Ectodermal cell (in vitro differentiated cells): ENCODE measurements at regions not wholly inside any gene's neighbourhood (a gene's known extent, or its start where the extent isn't known, plus 50 kb on each side); places are given as distances from the start of the nearest gene placed in this dataset.
"Not testable (repeated sequence)": the region's sequence is repeated elsewhere in the genome, so short reads cannot be mapped to it uniquely, and the experiment has no call there.

Experiments
- H3K27ac ChIP-seq: 2 replicates; pipeline ENCODE4 v1.7.0; 2013; ENCODE audit warnings: mild to moderate bottlenecking, low read depth, low read length; ENCODE audit not compliant: insufficient read depth, poor library complexity, severe bottlenecking
- H3K27me3 ChIP-seq: 2 replicates; pipeline ENCODE4 v1.7.0; 2013; ENCODE audit warnings: mild to moderate bottlenecking, low read length; ENCODE audit not compliant: insufficient read depth, control insufficient read depth, poor library complexity, severe bottlenecking
- H3K36me3 ChIP-seq: one replicate; pipeline ENCODE4 v1.7.0; 2013; ENCODE audit warnings: low read length; ENCODE audit not compliant: control insufficient read depth, insufficient read depth
- H3K4me1 ChIP-seq: one replicate; pipeline ENCODE4 v1.7.0; 2013; ENCODE audit warnings: low read length; ENCODE audit not compliant: control insufficient read depth, insufficient read depth
- H3K4me3 ChIP-seq: 2 replicates; pipeline ENCODE4 v1.7.0; 2013; ENCODE audit warnings: low read depth, low read length, control low read depth; ENCODE audit not compliant: insufficient read depth
- H3K9me3 ChIP-seq: 2 replicates; pipeline ENCODE4 v1.7.0; 2013; ENCODE audit warnings: mild to moderate bottlenecking, low read length, moderate library complexity; ENCODE audit not compliant: control insufficient read depth
- WGBS, 2 experiments: methylation state at CpG; one replicate each; pipeline ENCODE4 v1.1.7; 2013; ENCODE audit warnings: missing lambda C conversion rate in 2 of 2; 5-methylcytosine and 5-hydroxymethylcytosine counted together

- no peaks in the 10 kb centered on the region for H3K27me3 ChIP-seq
- H3K36me3 ChIP-seq = no peaks in the 10 kb centered on the region
- H3K4me1 ChIP-seq = peaks cover under 1% of the 10 kb centered on the region
- H3K27ac ChIP-seq = no peak overlapping the region
- WGBS, 2 experiments = 89% methylated on average over 15 of the region's 15 CpGs
- H3K4me3 ChIP-seq = no peak overlapping the region
- no peaks in the 10 kb centered on the region for H3K9me3 ChIP-seq
These were observed 127.3 kb upstream of the CCND2 start for GRCh38 chr12:4145990-4146859.

DNA sequence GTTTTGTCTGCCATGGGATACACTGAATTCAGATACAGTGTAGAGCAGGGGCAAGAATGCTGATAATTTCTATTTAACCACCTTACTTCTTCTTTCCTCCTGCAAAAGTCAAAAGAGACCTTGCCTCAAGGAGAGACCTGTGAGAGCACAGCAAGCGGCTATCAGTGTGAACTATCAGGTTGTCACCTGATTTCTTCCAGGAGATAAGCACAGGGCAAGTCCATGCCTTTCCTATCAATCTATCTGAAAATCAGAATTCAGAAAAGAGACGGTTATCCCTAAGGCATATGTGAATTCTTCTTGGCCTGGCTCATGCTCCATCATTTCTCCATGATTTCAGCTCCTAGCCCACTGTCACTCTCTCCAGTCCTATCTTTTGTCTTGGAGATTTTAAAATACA, 128.9 kb upstream of the CCND2 start:
- H3K36me3 ChIP-seq = no peaks in the 10 kb centered on the region
- 91 to 95% methylated on average over 2 of the region's 2 CpGs for WGBS, 2 experiments
- no peak overlapping the region for H3K27ac ChIP-seq
- no peak overlapping the region for H3K4me3 ChIP-seq
- no peaks in the 10 kb centered on the region for H3K27me3 ChIP-seq
- no peaks in the 10 kb centered on the region for H3K9me3 ChIP-seq
- H3K4me1 ChIP-seq = peaks cover 12% of the 10 kb centered on the region

DNA sequence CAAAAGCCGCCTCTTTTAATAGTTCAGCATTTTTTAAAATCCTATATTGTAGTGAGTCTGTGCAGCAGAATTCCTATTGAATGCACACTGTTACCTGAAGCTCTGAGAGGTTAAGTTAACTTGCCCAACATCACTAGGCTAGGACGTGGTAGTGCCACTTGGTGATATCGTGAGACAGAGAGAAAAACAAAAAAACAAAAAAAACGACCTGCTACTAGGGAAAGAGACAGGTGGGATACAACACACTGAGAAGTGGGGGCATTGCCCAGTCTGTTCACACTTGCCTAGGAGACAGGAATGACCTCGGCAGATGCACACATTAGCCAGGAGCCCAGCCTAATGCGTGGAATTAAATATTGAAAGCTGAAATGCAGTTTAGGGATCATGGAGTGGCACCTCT, 129.7 kb upstream of the CCND2 start:
- Histone ChIP-seq H3K36me3 (no peaks in the 10 kb centered on the region), H3K9me3 (no peaks in the 10 kb centered on the region), H3K27ac (no peak overlapping the region), H3K4me1 (peaks cover 12% of the 10 kb centered on the region), H3K27me3 (no peaks in the 10 kb centered on the region), H3K4me3 (no peak overlapping the region)
- 90 to 93% methylated on average over 5 to 6 of the region's 6 CpGs for WGBS, 2 experiments

DNA sequence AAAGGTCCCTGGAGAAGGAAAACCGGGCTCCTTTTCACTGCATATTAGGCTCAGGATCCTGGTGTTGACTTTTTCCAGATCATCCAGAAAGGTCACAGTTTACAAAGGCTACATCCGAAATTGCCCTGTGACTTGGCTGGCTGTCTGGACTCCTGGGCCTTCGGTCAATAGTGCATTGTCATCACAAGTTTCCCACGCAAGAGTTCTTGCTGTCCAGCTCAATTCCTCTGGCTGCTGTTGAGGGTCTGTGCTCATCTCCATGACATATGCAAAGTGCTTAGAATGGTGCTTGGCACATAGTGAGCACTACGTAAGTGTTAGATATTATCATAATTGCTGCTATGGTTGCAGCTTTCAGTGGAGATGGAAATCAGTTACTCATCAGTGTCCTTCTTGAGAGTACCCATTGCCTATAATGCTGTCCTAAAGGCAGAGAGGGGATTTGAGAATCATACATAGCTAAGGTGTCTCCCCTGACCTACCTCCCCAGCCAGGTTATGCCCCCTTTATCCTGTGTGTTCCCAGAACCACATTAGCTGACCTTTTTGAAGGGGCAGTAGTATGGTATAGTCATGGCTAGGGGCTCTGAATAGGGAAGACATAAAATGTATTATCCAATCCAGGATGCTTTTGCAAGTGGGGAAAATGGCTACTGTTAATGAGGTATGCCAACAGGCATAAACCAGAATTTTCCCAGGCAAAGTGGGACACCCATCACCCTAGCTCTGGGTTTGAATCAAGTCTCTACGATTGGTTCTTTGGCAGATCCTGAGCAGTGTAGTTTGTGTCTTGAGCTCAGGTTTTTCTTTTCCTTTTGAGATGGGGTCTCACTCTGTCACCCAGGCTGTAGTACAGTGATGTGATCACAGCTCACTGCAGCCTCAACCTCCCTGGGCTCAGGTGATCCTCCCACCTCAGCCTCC, 132.0 kb upstream of the CCND2 start:
- Histone ChIP-seq H3K4me3 (no peak overlapping the region), H3K4me1 (peaks cover 21% of the 10 kb centered on the region), H3K36me3 (no peaks in the 10 kb centered on the region), H3K27ac (no peak overlapping the region), H3K9me3 (no peaks in the 10 kb centered on the region), H3K27me3 (no peaks in the 10 kb centered on the region)
- WGBS, 2 experiments = 88 to 89% methylated on average over 6 of the region's 6 CpGs

DNA sequence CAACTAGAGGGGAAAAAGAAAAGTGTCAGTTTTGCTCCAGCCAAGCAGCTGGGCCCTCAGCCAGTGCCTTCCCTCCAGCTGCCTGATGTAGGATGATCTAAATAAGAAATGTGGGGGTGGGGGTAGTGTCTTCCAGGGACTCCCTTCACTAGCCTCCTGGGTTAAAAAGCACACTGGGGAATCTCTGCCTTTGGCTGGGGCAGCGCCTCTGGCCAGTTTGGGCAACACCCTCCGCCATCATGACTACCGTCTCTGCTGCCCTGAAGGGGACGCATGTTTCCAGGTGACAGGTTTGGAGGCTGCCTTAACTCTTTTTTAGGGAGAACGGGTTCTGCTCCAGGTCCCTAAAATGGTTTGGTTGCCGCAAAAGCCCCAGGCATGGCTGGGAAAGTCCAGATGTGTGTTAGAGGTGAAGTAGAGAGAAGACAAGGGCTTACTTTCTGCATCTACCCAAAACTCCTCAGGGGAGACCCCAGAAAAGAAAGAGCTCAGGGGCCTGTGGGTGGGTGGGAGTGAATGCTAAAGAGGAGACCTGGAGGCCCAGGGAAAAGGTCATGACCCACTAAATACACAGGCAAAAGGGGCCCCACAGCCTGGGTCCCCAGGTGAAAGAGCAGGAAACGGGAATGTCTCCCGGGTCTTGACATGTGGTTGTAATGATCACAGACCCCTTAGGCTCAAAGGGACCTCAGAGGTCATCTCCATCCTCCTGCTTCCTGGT, 132.8 kb upstream of the CCND2 start:
- Histone ChIP-seq H3K36me3 (no peaks in the 10 kb centered on the region), H3K27ac (no peak overlapping the region)
- WGBS, 2 experiments = 82 to 85% methylated on average over 8 of the region's 8 CpGs

DNA sequence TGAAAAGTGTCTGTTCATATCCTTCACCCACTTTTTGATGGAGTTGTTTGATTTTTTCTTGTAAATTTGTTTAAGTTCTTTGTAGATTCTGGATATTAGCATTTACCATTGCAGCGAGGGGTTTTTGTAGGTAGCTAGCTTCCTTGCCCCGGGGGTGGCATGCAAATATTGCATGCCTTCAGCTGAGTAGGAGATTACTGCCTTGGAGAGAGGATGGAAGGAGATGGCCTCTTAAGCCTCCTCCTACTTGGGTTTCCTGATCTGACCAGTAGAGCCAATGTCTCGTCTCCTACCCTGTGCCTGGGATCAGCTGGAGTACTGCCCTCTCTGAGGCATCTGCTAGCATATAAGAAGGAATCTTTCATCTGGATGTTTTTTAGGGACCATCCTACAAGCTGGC, 134.4 kb upstream of the CCND2 start:
- WGBS, 2 experiments = 75 to 76% methylated on average over 3 of the region's 3 CpGs
- no peaks in the 10 kb centered on the region for H3K9me3 ChIP-seq
- no peak overlapping the region for H3K27ac ChIP-seq
- no peaks in the 10 kb centered on the region for H3K36me3 ChIP-seq
- no peak overlapping the region for H3K4me3 ChIP-seq
- peaks cover 33% of the 10 kb centered on the region for H3K4me1 ChIP-seq
- no peaks in the 10 kb centered on the region for H3K27me3 ChIP-seq

More for the DNA sequence above, 132.8 kb upstream of the CCND2 start:
- no peaks in the 10 kb centered on the region for H3K27me3 ChIP-seq
- H3K9me3 ChIP-seq = no peaks in the 10 kb centered on the region
- peaks cover 27% of the 10 kb centered on the region for H3K4me1 ChIP-seq
- H3K4me3 ChIP-seq = no peak overlapping the region

GRCh38 chr12:4138532-4138931, 135.0 kb upstream of the CCND2 start:
- not testable (repeated sequence) for H3K27ac ChIP-seq, H3K9me3 ChIP-seq, H3K36me3 ChIP-seq, H3K27me3 ChIP-seq, H3K4me3 ChIP-seq
- peaks cover 39% of the 10 kb centered on the region for H3K4me1 ChIP-seq
- WGBS, 2 experiments = 93 to 97% methylated on average over 3 of the region's 3 CpGs

DNA sequence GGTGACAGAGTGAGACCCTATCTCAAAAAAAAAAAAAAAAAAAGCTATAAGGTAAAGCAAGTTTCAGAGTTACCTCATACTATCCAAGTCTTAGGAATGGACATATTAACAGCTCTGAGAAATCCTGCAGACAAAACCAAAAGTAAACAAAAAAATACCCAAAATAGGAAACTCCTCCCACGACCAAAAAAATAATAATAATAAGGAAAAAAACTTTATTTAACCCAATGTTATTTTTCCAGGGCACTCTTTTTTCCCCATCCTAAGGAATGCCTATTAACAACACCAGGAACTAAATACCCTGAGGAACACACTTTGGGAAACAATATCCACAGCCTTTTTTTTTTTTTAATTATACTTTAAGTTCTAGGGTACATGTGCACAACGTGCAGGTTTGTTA, 135.5 kb upstream of the CCND2 start:
- Histone ChIP-seq H3K4me3 (no peak overlapping the region), H3K27ac (no peak overlapping the region), H3K4me1 (peaks cover 41% of the 10 kb centered on the region), H3K9me3 (no peaks in the 10 kb centered on the region), H3K27me3 (no peaks in the 10 kb centered on the region), H3K36me3 (no peaks in the 10 kb centered on the region)
- 95 to 100% methylated on average over 1 to 2 of the region's 2 CpGs for WGBS, 2 experiments

DNA sequence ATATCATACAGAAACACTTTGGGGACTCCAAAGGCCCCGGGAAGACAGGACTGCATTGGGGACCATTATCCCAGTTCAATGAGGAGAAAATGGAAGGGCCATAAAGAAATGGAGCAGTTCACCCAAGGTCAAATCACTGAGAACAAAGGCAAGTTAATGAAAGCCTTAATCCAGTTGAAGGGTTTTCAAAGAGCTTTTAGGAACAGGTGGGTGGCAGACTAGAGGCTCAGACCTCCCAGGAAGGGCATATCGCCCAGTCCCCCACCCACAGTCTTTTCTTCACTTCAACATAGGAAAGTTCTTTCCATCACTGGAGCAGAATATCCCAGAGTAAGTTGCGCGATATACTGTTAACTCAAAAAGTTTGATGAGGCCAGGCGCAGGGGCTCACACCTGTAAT, 136.1 kb upstream of the CCND2 start:
- H3K27me3 ChIP-seq = no peaks in the 10 kb centered on the region
- H3K27ac ChIP-seq = no peak overlapping the region
- H3K9me3 ChIP-seq = no peaks in the 10 kb centered on the region
- 80% methylated on average over 5 of the region's 5 CpGs for WGBS, 2 experiments
- H3K4me3 ChIP-seq = no peak overlapping the region
- H3K4me1 ChIP-seq = peaks cover 41% of the 10 kb centered on the region
- no peaks in the 10 kb centered on the region for H3K36me3 ChIP-seq

DNA sequence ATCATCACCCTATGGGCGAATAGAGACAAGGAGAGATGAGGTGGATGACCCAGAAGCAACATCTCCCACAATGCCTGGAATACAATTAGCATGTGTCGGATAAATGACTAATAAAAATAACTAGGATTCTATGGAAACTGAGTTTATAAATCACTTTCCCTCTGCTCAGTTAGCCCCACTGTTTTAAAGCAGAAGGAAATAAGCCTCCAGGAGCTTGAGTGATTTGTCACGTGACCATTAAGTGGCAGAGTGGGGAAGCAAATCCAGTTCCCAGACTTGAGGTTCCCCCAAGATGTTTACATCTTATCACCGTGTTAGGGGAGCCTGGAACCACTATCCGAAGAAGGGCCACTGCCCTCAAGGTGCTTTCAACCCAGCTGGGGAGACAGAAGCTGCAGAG, 136.5 kb upstream of the CCND2 start:
- Histone ChIP-seq H3K27me3 (no peaks in the 10 kb centered on the region), H3K27ac (no peak overlapping the region), H3K4me3 (no peak overlapping the region), H3K36me3 (no peaks in the 10 kb centered on the region), H3K9me3 (no peaks in the 10 kb centered on the region), H3K4me1 (peaks cover 41% of the 10 kb centered on the region)
- WGBS, 2 experiments = 80 to 84% methylated on average over 4 to 5 of the region's 5 CpGs
